ENCODE measurements at regions not wholly inside any gene's neighbourhood (a gene's known extent, or its start where the extent isn't known, plus 50 kb on each side); places are given as distances from the start of the nearest gene placed in this dataset.

- 93% methylated on average over 37 of the region's 37 CpGs for WGBS (ENCODE audit: insufficient coverage)
Measured at GRCh38 chr6:166763606-166764472, 136.8 kb upstream of the RPS6KA2 start.

More at GRCh38 chr6:166763606-166764472, 136.8 kb upstream of the RPS6KA2 start:
- peaks cover 0 to 3% (median 0%) of the 10 kb centered on the region in 4 experiments for H3K27me3 ChIP-seq (replicated peaks in 1 of 4; ENCODE audit: control extremely low read depth in 1 of 4, control insufficient read depth in 3 of 4, insufficient read depth in 4 of 4, low read length in 3 of 4)
- H2AFZ ChIP-seq (ENCODE audit: insufficient read depth, low read depth, low read length, poor library complexity, severe bottlenecking), result no peak overlapping the region
- DNase-seq (no peak), ATAC-seq (ENCODE audit: low read depth) (no peak)
- no peaks in the 10 kb centered on the region for H3K4me1 ChIP-seq (ENCODE audit: control insufficient read depth in 2 of 2, insufficient read depth in 2 of 2, low read length in 2 of 2)
- no peak overlapping the region for H3K4me3 ChIP-seq (ENCODE audit: control extremely low read depth in 1 of 5, extremely low read depth in 1 of 5, insufficient read depth in 1 of 5, low read depth in 2 of 5, low read length in 4 of 5)
- no peak overlapping the region for H3K4me3 Mint-ChIP-seq
- H3K27ac ChIP-seq (ENCODE audit: low read length in 2 of 2), result no peak overlapping the region
- no peaks in the 10 kb centered on the region for H3K9me3 Mint-ChIP-seq (ENCODE audit: insufficient read depth)
- no peak for TF ChIP-seq EZH2 (IDR thresholded peaks at IDR 0.05; ENCODE audit: borderline replicate concordance, insufficient read depth, low read depth, low read length, poor library complexity, severe bottlenecking)
- TF ChIP-seq CTCF (IDR thresholded peaks at IDR 0.05), result no peak
- H3K27ac Mint-ChIP-seq, result no peak overlapping the region
- peaks cover 8% of the 10 kb centered on the region for H3K27me3 Mint-ChIP-seq
- no peaks in the 10 kb centered on the region for H3K9me3 ChIP-seq (ENCODE audit: control extremely low read depth in 1 of 3, control insufficient read depth in 2 of 3, insufficient read depth in 1 of 3, low read length in 2 of 3)
- intact Hi-C loops (cut with micrococcal nuclease), result no loop called here
- no peaks in the 10 kb centered on the region for H3K4me1 Mint-ChIP-seq
- no peak overlapping the region for H3K4me2 ChIP-seq (replicated peaks; ENCODE audit: low read depth, low read length, poor library complexity, severe bottlenecking)
- ChIA-PET POLR2A (no interaction called here), CTCF (interaction anchor here (1.2 kb wide), 1 partner anchor 11 kb away, joined by 5 read pairs; no protein-coding TSS in a partner anchor)
- no peak overlapping the region for H3K9ac ChIP-seq (ENCODE audit: low read length)
- H3K79me2 ChIP-seq (ENCODE audit: control insufficient read depth, insufficient read depth, low read length), result no peaks in the 10 kb centered on the region
- no peaks in the 10 kb centered on the region for H3K36me3 ChIP-seq (replicated peaks in 1 of 2; ENCODE audit: control extremely low read depth in 1 of 2, control insufficient read depth in 1 of 2, extremely low read depth in 1 of 2, insufficient read depth in 2 of 2, low read length in 1 of 2)
- H4K20me1 ChIP-seq (ENCODE audit: control insufficient read depth, insufficient read depth, low read length, poor library complexity, severe bottlenecking), result no peaks in the 10 kb centered on the region

Data from B cell (primary cell).